Panc1 (cell line): ENCODE measurements at regions not wholly inside any gene's neighbourhood (a gene's known extent, or its start where the extent isn't known, plus 50 kb on each side); places are given as distances from the start of the nearest gene placed in this dataset.

Experiments used
- ATAC-seq: fragments of 200-7000 bp; cut with Tn5 transposase; 2 replicates; pipeline ENCODE4 v1.9.1; 2020; ENCODE audit warnings: mild to moderate bottlenecking, moderate library complexity
- BruUV-seq: library from RNA; stranded (reverse); fragments of 400-500 nt; replicated peaks from 2 replicates; lab custom pipeline; 2021; lab: Mats Ljungman, UMichigan
- CTCF ChIA-PET: fragments of 300-600 bp; sonication (Branson Sonifier 250); formaldehyde crosslinking; loops from one replicate; lab custom pipeline; 2022; ENCODE audit warnings: antibody characterized with exemption; lab: Charles Lee
- POLR2A ChIA-PET: fragments of 300-600 bp; sonication (Branson Sonifier 250); formaldehyde crosslinking; loops from one replicate; lab custom pipeline; 2022; ENCODE audit warnings: antibody characterized with exemption; lab: Charles Lee
- DNase-seq: peaks from one replicate; pipeline ENCODE4 v3.0.0-alpha.2; 2010; ENCODE audit warnings: low read depth, low spot score
- H3K27ac ChIP-seq: 2 replicates; pipeline ENCODE4 v1.5.1; 2011; ENCODE audit warnings: mild to moderate bottlenecking, low read length, inconsistent platforms
- H3K27me3 ChIP-seq: fragments of 200-500 bp; sonication (Bioruptor generic); 2 replicates; pipeline ENCODE4 v1.6.0; 2014; ENCODE audit warnings: low read length, inconsistent platforms; ENCODE audit not compliant: control insufficient read depth, insufficient read depth
- H3K36me3 ChIP-seq: fragments of 200-500 bp; sonication (Bioruptor generic); 2 replicates; pipeline ENCODE4 v1.5.1; 2014; ENCODE audit warnings: inconsistent platforms, mild to moderate bottlenecking, low read length, moderate library complexity; ENCODE audit not compliant: control insufficient read depth, insufficient read depth
- H3K4me1 ChIP-seq: 2 replicates; pipeline ENCODE4 v1.5.1; 2011; ENCODE audit warnings: inconsistent platforms, mild to moderate bottlenecking, low read length, moderate library complexity; ENCODE audit not compliant: control insufficient read depth, insufficient read depth
- H3K4me3 ChIP-seq, 2 experiments: 2 replicates each; pipeline ENCODE4 v1.5.1; 2011 to 2012; ENCODE audit warnings: low read depth in 2 of 2, low read length in 2 of 2, mild to moderate bottlenecking in 2 of 2, inconsistent platforms in 1 of 2, moderate library complexity in 1 of 2
- H3K9me3 ChIP-seq: fragments of 200-500 bp; sonication (Bioruptor generic); 2 replicates; pipeline ENCODE4 v1.5.1; 2014; ENCODE audit warnings: low read depth, mild to moderate bottlenecking, inconsistent platforms, low read length, moderate library complexity; ENCODE audit not compliant: control insufficient read depth, insufficient read depth
- CTCF ChIP-seq: fragments of 450-650 bp; IDR thresholded peaks from 2 replicates; pipeline ENCODE4 v1.5.1; 2017; ENCODE audit warnings: mild to moderate bottlenecking
- POLR2AphosphoS5 ChIP-seq: IDR thresholded peaks from 2 replicates; pipeline ENCODE4 v1.6.1; 2012; ENCODE audit warnings: mild to moderate bottlenecking, low read depth, low read length, moderate library complexity
- REST ChIP-seq, 2 experiments: IDR thresholded peaks; 2 replicates each; pipeline ENCODE4 v1.6.1; 2011 to 2012; ENCODE audit warnings: low read depth in 2 of 2, control low read depth in 1 of 2, low read length in 1 of 2, mild to moderate bottlenecking in 1 of 2, moderate library complexity in 1 of 2; ENCODE audit not compliant: insufficient read depth in 1 of 2
- SIN3A ChIP-seq: IDR thresholded peaks from 2 replicates; pipeline ENCODE4 v1.6.1; 2012; ENCODE audit warnings: low read depth, mild to moderate bottlenecking, low read length, moderate library complexity, borderline replicate concordance; ENCODE audit not compliant: insufficient read depth
- TCF7L2 ChIP-seq: IDR thresholded peaks from 2 replicates; pipeline ENCODE4 v1.6.1; 2011; ENCODE audit warnings: mild to moderate bottlenecking, low read depth, low read length, inconsistent platforms
- in situ Hi-C: cut with HindIII; loops from 2 replicates; pipeline ENCODE4 v1.10.0; 2016; ENCODE audit warnings: low sequenced_read_pairs, low pct_unique_long_range_greater_than_20kb
- intact Hi-C: fragments of 100-400 bp; cut with micrococcal nuclease; formaldehyde crosslinking; loops from one replicate; pipeline ENCODE4 v1.10.0; 2022; ENCODE audit not compliant: unreplicated experiment

DNA sequence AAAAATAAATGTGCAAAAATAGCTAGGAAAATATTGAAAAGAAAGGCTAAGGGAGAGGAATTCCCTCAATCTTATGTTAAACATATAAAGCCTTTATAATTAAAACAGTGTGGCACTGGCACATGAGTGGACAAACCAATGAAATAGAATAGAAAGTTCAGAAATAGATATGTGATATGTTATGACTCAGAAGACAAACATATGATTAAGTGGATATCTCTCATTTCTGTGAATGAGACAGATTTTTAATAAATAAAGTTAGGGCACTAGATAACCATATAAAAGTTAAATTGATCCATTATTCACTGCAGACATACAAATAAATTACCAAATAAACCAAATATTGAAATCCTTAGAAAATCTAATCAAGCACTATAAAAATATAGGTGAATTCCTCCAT lies 73.0 kb downstream of the ALG10B start:
- intact Hi-C loops (no loop called here), in situ Hi-C loops (no loop called here)
- DNase-seq: no peak
- CTCF ChIA-PET: no interaction called here
- Histone ChIP-seq H3K27ac (no peak overlapping the region), H3K4me3 (no peak overlapping the region), H3K27me3 (no peaks in the 10 kb centered on the region), H3K4me1 (no peaks in the 10 kb centered on the region), H3K36me3 (no peaks in the 10 kb centered on the region), H3K9me3 (no peaks in the 10 kb centered on the region)
- no TSS peak for BruUV-seq
- POLR2A ChIA-PET: no interaction called here
- TF ChIP-seq TCF7L2 (no peak), REST (IDR thresholded peaks at IDR 0.05; ENCODE audit: insufficient read depth in 1 of 2, low read depth in 2 of 2, low read length in 1 of 2) (no peak), POLR2AphosphoS5 (no peak), CTCF (no peak), SIN3A (no peak)
- ATAC-seq: no peak

- no peak for ATAC-seq
- intact Hi-C loops: no loop called here
Observed at GRCh38 chr12:38391007-38391406, 74.4 kb downstream of the ALG10B start.

More at GRCh38 chr12:38391007-38391406, 74.4 kb downstream of the ALG10B start:
- no TSS peak for BruUV-seq
- ChIA-PET CTCF (no interaction called here), POLR2A (no interaction called here)
- TF ChIP-seq REST (IDR thresholded peaks at IDR 0.05; ENCODE audit: insufficient read depth in 1 of 2, low read depth in 2 of 2, low read length in 1 of 2): no peak
- TF ChIP-seq TCF7L2: no peak
- TF ChIP-seq SIN3A: no peak
- TF ChIP-seq POLR2AphosphoS5: no peak
- TF ChIP-seq CTCF: no peak
- Histone ChIP-seq H3K27me3 (no peaks in the 10 kb centered on the region), H3K4me1 (no peaks in the 10 kb centered on the region), H3K36me3 (no peaks in the 10 kb centered on the region), H3K9me3 (no peaks in the 10 kb centered on the region), H3K4me3 (no peak overlapping the region), H3K27ac (no peak overlapping the region)
- DNase-seq: no peak
- in situ Hi-C loops: no loop called here
